ENCODE measurements at regions not wholly inside any gene's neighbourhood (a gene's known extent, or its start where the extent isn't known, plus 50 kb on each side); places are given as distances from the start of the nearest gene placed in this dataset.

DNA sequence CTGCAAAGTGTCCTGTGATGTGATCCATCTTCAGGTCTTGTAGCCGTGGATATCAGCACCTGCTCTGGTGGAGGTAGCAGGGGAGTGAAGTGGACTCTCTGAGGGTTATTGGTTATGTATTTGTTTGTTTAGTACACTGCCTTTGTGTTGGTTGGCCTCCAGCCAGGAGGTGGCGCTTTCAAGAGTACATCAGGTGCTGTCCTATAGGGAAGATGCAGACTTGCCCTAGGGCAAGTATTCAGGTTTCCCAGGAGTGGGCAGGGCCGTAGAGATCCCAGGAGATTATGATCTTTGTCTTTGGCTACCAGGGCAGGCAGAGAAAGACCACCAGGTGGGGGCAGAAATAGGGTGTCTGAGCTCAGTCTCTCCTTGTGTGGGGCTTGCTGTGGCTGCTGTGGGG is 411.8 kb downstream of the SOX11 start:
- TF ChIP-seq, protein P1, sequence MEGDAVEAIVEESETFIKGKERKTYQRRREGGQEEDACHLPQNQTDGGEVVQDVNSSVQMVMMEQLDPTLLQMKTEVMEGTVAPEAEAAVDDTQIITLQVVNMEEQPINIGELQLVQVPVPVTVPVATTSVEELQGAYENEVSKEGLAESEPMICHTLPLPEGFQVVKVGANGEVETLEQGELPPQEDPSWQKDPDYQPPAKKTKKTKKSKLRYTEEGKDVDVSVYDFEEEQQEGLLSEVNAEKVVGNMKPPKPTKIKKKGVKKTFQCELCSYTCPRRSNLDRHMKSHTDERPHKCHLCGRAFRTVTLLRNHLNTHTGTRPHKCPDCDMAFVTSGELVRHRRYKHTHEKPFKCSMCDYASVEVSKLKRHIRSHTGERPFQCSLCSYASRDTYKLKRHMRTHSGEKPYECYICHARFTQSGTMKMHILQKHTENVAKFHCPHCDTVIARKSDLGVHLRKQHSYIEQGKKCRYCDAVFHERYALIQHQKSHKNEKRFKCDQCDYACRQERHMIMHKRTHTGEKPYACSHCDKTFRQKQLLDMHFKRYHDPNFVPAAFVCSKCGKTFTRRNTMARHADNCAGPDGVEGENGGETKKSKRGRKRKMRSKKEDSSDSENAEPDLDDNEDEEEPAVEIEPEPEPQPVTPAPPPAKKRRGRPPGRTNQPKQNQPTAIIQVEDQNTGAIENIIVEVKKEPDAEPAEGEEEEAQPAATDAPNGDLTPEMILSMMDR (IDR thresholded peaks at IDR 0.05; ENCODE audit: control insufficient read depth, extremely low read depth, insufficient read depth): 0 out of 2 replicates have a peak, but pooled peaks have one; percentile 5
- no peak for DNase-seq (ENCODE audit: low read depth)
- no peak overlapping the region for H3K4me3 ChIP-seq (ENCODE audit: low read depth, low read length)

DNA sequence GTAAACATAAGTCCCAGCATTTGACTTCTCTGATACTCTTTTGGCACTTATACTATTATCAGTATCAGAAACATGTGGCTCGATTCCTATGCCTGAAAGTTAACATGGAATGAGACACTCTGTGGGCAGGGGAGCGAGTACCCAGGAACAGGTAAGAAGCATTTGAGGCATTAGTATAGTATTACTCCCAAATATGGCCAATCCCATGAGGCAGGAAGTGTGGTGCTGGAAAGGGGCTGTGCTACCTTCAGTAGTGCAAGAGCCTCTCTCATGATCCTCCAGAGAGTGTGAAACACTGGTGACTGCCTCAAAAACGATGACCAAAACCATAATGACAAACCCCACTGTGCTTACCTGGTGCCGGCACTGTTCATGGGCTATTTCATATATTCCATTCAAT is 415.1 kb downstream of the SOX11 start:
- DNase-seq (ENCODE audit: low read depth): no peak
- H3K4me3 ChIP-seq (ENCODE audit: low read depth, low read length): no peak overlapping the region
- TF ChIP-seq, protein P1 (IDR thresholded peaks at IDR 0.05; ENCODE audit: control insufficient read depth, extremely low read depth, insufficient read depth): no peak

DNA sequence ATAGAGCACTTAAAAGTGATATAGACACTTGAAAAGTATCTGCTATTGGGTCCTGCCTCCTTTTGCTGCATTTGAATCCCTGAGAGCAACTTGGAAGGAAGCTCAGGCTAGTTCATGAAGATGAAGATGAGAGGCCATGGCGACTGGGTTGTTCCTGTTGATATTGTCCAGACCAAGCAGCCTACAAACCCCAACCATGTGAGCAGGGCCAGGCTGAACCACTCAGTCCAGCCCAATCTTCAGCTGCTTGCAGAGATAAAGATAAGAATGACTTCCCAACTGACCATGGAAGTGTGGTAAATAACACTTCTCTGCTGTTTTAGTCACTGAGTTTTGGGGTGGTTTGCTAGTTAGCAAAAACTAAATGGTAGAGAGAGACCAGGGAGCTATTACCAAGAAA is 417.6 kb downstream of the SOX11 start:
- DNase-seq (ENCODE audit: low read depth): no peak
- H3K4me3 ChIP-seq (ENCODE audit: low read depth, low read length): no peak overlapping the region
- TF ChIP-seq, protein P1 (IDR thresholded peaks at IDR 0.05; ENCODE audit: control insufficient read depth, extremely low read depth, insufficient read depth): no peak

DNA sequence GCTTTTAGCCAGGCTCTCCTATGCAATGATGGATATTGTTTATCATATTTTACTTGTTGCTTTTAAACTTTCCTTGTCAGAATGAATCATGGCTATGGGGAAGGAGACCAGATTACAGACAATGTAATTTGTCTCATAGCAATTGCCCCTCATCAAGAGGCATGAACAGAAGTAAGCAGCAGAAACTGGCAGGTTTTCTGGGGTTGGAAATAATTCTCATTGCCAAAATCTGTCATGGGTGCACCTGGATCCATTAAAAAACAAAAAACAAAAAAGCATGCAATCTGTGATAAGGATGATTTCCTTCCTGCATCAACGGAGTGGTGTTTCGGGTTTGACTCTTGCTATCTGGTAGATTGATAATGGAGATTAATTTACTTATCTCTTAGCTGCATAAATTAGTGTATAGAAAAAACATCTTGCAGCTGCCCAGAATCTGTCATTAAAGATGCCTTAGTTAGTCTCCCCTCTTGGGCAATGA is 419.6 kb downstream of the SOX11 start:
- H3K4me3 ChIP-seq (ENCODE audit: low read depth, low read length): no peak overlapping the region
- no peak for DNase-seq (ENCODE audit: low read depth)
- TF ChIP-seq, protein P1 (IDR thresholded peaks at IDR 0.05; ENCODE audit: control insufficient read depth, extremely low read depth, insufficient read depth): no peak

DNA sequence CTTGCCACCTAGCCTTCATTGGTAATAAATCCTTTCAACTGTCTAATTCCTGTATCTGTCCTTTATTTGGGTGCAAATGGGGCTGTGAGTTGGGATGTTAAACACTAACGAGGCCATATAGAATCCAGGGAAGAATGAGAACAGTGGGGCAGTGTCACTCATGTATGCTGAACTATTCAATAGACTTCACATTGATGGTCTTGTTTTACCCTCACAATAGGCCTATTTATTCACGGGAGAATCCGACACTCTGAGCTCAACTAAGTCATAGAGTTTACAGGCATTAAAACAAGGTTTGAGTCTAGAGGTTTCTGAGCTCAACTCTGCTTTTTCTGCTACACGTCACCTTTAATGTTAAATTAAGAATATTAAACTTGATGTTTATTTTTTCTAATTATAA is 421.6 kb downstream of the SOX11 start:
- TF ChIP-seq, protein P1 (IDR thresholded peaks at IDR 0.05; ENCODE audit: control insufficient read depth, extremely low read depth, insufficient read depth): no peak
- no peak for DNase-seq (ENCODE audit: low read depth)
- H3K4me3 ChIP-seq (ENCODE audit: low read depth, low read length): no peak overlapping the region

DNA sequence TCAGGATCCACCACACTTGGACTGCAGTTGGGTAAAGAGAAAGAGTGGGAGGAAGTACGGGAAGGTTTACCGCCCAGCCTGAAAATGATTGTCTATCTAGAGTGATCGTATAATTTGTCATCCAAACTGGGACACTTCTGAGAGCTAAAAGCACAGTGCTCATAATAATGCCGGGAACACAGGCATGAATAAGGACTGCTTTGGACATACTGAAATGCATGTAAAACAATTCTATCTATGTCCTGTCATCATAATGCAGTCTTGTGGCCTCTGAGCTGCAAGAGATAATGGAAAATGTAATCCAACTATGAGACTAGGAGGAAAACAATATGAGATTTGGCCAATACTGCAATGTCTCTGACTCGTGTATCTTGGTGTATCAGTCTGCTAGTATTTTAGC is 435.5 kb downstream of the SOX11 start:
- no peak for DNase-seq (ENCODE audit: low read depth)
- no peak overlapping the region for H3K4me3 ChIP-seq (ENCODE audit: low read depth, low read length)
- TF ChIP-seq, protein P1 (IDR thresholded peaks at IDR 0.05; ENCODE audit: control insufficient read depth, extremely low read depth, insufficient read depth): no peak

DNA sequence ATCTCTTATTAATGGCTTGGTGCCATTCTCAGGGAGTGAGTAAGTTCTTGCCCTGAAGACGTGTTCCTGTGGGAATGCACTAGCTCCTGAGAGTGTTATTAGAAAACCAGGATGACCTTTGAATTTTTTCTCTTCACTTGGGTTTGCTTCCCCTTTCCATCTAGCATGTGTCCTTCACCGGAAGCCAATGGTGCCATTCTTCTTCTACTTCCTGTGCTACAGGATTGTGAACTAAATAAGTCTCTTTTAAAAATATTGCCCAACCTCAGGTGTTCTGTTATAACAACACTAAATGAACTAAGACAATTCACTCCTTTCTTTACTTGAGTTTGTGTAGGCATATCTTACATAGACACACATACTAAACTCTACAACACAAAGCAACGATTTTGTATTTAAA is 447.0 kb downstream of the SOX11 start:
- H3K4me3 ChIP-seq (ENCODE audit: low read depth, low read length): no peak overlapping the region
- TF ChIP-seq, protein P1 (IDR thresholded peaks at IDR 0.05; ENCODE audit: control insufficient read depth, extremely low read depth, insufficient read depth): no peak
- no peak for DNase-seq (ENCODE audit: low read depth)
